ENCODE measurements at regions not wholly inside any gene's neighbourhood (a gene's known extent, or its start where the extent isn't known, plus 50 kb on each side); places are given as distances from the start of the nearest gene placed in this dataset.

GRCh38 chr1:209196140-209196539 is 387.4 kb upstream of the CAMK1G start:
- no peak for TF ChIP-seq SMC3 (conservative IDR thresholded peaks at IDR 0.05; ENCODE audit: poor library complexity)
- TF ChIP-seq POLR2AphosphoS5 (IDR thresholded peaks at IDR 0.05): no peak
- TF ChIP-seq CTCF (IDR thresholded peaks at IDR 0.05; ENCODE audit: poor library complexity, severe bottlenecking): no peak
- TF ChIP-seq EP300 (conservative IDR thresholded peaks at IDR 0.05; ENCODE audit: poor library complexity, severe bottlenecking): no peak
- no peak for TF ChIP-seq REST (IDR thresholded peaks at IDR 0.05; ENCODE audit: borderline replicate concordance)
- TF ChIP-seq RAD21 (conservative IDR thresholded peaks at IDR 0.05): no peak
- no peak for TF ChIP-seq EZH2 (IDR thresholded peaks at IDR 0.05; ENCODE audit: borderline replicate concordance, insufficient read depth, low read length, poor library complexity, severe bottlenecking)
